HCT116 (cell line): ENCODE measurements at regions not wholly inside any gene's neighbourhood (a gene's known extent, or its start where the extent isn't known, plus 50 kb on each side); places are given as distances from the start of the nearest gene placed in this dataset.

Source experiments
- ATAC-seq: fragments of 200-7000 bp; cut with Tn5 transposase; 2 replicates; pipeline ENCODE4 v1.9.1; 2020; ENCODE audit warnings: mild to moderate bottlenecking, moderate library complexity
- BruUV-seq: library from RNA; stranded (reverse); fragments of 400-500 nt; replicated peaks from 2 replicates; lab custom pipeline; 2021; lab: Mats Ljungman, UMichigan
- CTCF ChIA-PET: fragments of 300-600 bp; sonication (Branson Sonifier 250); formaldehyde crosslinking; loops from one replicate; lab custom pipeline; 2021; ENCODE audit warnings: antibody characterized with exemption; lab: Charles Lee
- POLR2A ChIA-PET: fragments of 300-600, 350-600 bp; sonication (Branson Sonifier 250); formaldehyde crosslinking; loops from one replicate; lab custom pipeline; 2021; ENCODE audit warnings: antibody characterized with exemption; lab: Charles Lee
- RAD21 ChIA-PET, 2 experiments: fragments of 300-600 bp; sonication (Branson Sonifier 250); formaldehyde crosslinking; loops; one replicate each; lab custom pipeline; 2023; ENCODE audit warnings: low total read pairs in 2 of 2; ENCODE audit not compliant: uncharacterized antibody in 2 of 2, unreplicated experiment in 2 of 2, low non-redundant PET in 1 of 2; lab: Charles Lee
- DNase-seq: peaks from one replicate; pipeline ENCODE4 v3.0.0-alpha.2; 2010; ENCODE audit warnings: low read depth, low spot score
- H2AFZ ChIP-seq: fragments of 200-600 bp; shearing (Covaris generic), sonication (generic); 2 replicates; pipeline ENCODE4 v1.6.1; 2017; ENCODE audit warnings: low read depth, mixed run types, mixed read lengths, antibody characterized with exemption, low read length; ENCODE audit not compliant: poor library complexity, severe bottlenecking
- H3K27ac ChIP-seq: 2 replicates; pipeline ENCODE4 v1.5.1; 2012; ENCODE audit warnings: low read depth, low read length
- H3K27me3 ChIP-seq: fragments of 200-600 bp; sonication (generic); 2 replicates; pipeline ENCODE4 v1.6.1; 2016; ENCODE audit warnings: mixed run types, low read length, mixed read lengths; ENCODE audit not compliant: insufficient read depth
- H3K36me3 ChIP-seq, 2 experiments: fragments of 200-500 bp in 1 of 2; fragments of 200-600 bp in 1 of 2; sonication (Bioruptor generic) in 1 of 2; sonication (generic) in 1 of 2; 2 replicates each; pipeline versions ENCODE4 v1.5.1 to v1.6.1; 2014 to 2016; ENCODE audit warnings: low read length in 2 of 2, inconsistent platforms in 1 of 2, mixed read lengths in 1 of 2, mixed run types in 1 of 2; ENCODE audit not compliant: insufficient read depth in 2 of 2, control insufficient read depth in 1 of 2
- H3K4me1 ChIP-seq, 2 experiments: fragments of 200-600 bp in 1 of 2; sonication (generic) in 1 of 2; 2 replicates each; pipeline versions ENCODE4 v1.5.1 to v1.6.1; 2012 to 2017; ENCODE audit warnings: low read length in 2 of 2, inconsistent platforms in 1 of 2, mild to moderate bottlenecking in 1 of 2, mixed read lengths in 1 of 2, mixed run types in 1 of 2, moderate library complexity in 1 of 2; ENCODE audit not compliant: insufficient read depth in 2 of 2, control insufficient read depth in 1 of 2
- H3K4me2 ChIP-seq: fragments of 200-600 bp; sonication (generic); 2 replicates; pipeline ENCODE4 v1.6.1; 2017; ENCODE audit warnings: mixed run types, low read length, mixed read lengths
- H3K4me3 ChIP-seq, 2 experiments: fragments of 200-600 bp in 1 of 2; sonication (generic) in 1 of 2; replicated peaks in 1 of 2; 2 replicates each; pipeline ENCODE4 v1.5.1; 2011 to 2016; ENCODE audit warnings: low read length in 2 of 2, control low read depth in 1 of 2, low read depth in 1 of 2, mild to moderate bottlenecking in 1 of 2, mixed read lengths in 1 of 2, mixed run types in 1 of 2
- H3K79me2 ChIP-seq: fragments of 200-600 bp; sonication (generic); 2 replicates; pipeline ENCODE4 v1.6.1; 2017; ENCODE audit warnings: mild to moderate bottlenecking, mixed run types, low read length, moderate library complexity, mixed read lengths; ENCODE audit not compliant: insufficient read depth
- H3K9ac ChIP-seq: fragments of 200-600 bp; sonication (generic); 2 replicates; pipeline ENCODE4 v1.6.1; 2016; ENCODE audit warnings: low read length, mixed read lengths
- H3K9me2 ChIP-seq: fragments of 200-600 bp; sonication (generic), shearing (Covaris generic); 2 replicates; pipeline ENCODE4 v1.6.1; 2017; ENCODE audit warnings: mixed run types, mild to moderate bottlenecking, moderate library complexity; ENCODE audit not compliant: insufficient read depth
- H3K9me3 ChIP-seq, 2 experiments: fragments of 200-500 bp in 1 of 2; fragments of 200-600 bp in 1 of 2; sonication (Bioruptor generic) in 1 of 2; sonication (generic) in 1 of 2; 2 replicates each; pipeline ENCODE4 v1.6.1; 2014 to 2017; ENCODE audit warnings: low read length in 2 of 2, mixed read lengths in 2 of 2, inconsistent platforms in 1 of 2, low read depth in 1 of 2, mild to moderate bottlenecking in 1 of 2, mixed run types in 1 of 2, moderate library complexity in 1 of 2; ENCODE audit not compliant: control insufficient read depth in 1 of 2, insufficient read depth in 1 of 2
- H4K20me1 ChIP-seq: fragments of 200-600 bp; sonication (generic), shearing (Covaris generic); 2 replicates; pipeline ENCODE4 v1.6.1; 2017; ENCODE audit warnings: mixed run types, mild to moderate bottlenecking, moderate library complexity; ENCODE audit not compliant: insufficient read depth
- CBX3 ChIP-seq: IDR thresholded peaks from 2 replicates; pipeline ENCODE4 v1.6.1; 2012; ENCODE audit warnings: low read depth
- CEBPB ChIP-seq: IDR thresholded peaks from 2 replicates; pipeline ENCODE4 v1.6.1; 2012; ENCODE audit warnings: low read depth
- EZH2phosphoT487 ChIP-seq: fragments of 200-600 bp; IDR thresholded peaks from 2 replicates; pipeline ENCODE4 v1.6.1; 2018; ENCODE audit warnings: antibody characterized with exemption, borderline replicate concordance
- JUND ChIP-seq: IDR thresholded peaks from 2 replicates; pipeline ENCODE4 v1.6.1; 2012
- POLR2AphosphoS5 ChIP-seq: IDR thresholded peaks from 2 replicates; pipeline ENCODE4 v1.6.1; 2011; ENCODE audit warnings: mild to moderate bottlenecking, low read depth, low read length, moderate library complexity
- REST ChIP-seq: IDR thresholded peaks from 2 replicates; pipeline ENCODE4 v1.6.1; 2012; ENCODE audit warnings: low read depth
- SP1 ChIP-seq: IDR thresholded peaks from 2 replicates; pipeline ENCODE4 v1.6.1; 2012; ENCODE audit warnings: low read depth
- SRF ChIP-seq: IDR thresholded peaks from 2 replicates; pipeline ENCODE4 v1.6.1; 2012; ENCODE audit warnings: low read depth
- ZBTB33 ChIP-seq: IDR thresholded peaks from 2 replicates; pipeline ENCODE4 v1.6.1; 2011; ENCODE audit warnings: mild to moderate bottlenecking, low read length, moderate library complexity; ENCODE audit not compliant: insufficient replicate concordance; ENCODE audit errors: extremely low read depth
- ZFX ChIP-seq: fragments of 450-650 bp; IDR thresholded peaks from 2 replicates; pipeline ENCODE4 v1.6.1; 2017
- ZNF274 ChIP-seq: fragments of 200-500 bp; sonication (Bioruptor generic); IDR thresholded peaks from 2 replicates; pipeline ENCODE4 v1.6.1; 2014; ENCODE audit warnings: mild to moderate bottlenecking, low read depth, low read length, inconsistent platforms
- intact Hi-C: fragments of 100-400 bp; cut with micrococcal nuclease; formaldehyde crosslinking; loops from 2 replicates; pipeline ENCODE4 v1.10.0; 2022
- TF ChIP-seq, protein P1 (sequence below): IDR thresholded peaks from 2 replicates; pipeline ENCODE4 v1.6.1; 2012

DNA sequence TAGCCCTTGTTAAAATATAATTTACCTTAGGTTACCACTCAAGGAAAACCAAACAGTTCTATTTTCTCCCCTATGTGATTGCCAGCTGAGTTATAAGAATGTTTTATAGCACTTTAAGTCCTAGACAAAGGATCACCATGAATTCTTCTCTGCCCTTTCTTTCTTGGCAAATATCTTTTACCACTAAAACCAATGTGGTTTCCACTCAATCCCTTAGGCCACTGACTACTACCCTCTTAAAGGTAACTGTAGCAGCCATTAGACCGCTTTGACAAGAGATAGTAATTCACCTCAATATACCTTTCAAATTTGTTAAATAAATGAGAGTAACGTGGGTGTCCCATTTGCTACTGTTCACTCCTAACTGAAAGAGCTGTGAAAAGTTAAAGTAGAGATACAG lies 307.9 kb upstream of the PRMT6 start:
- CTCF ChIA-PET = no interaction called here
- intact Hi-C loops = no loop called here

DNA sequence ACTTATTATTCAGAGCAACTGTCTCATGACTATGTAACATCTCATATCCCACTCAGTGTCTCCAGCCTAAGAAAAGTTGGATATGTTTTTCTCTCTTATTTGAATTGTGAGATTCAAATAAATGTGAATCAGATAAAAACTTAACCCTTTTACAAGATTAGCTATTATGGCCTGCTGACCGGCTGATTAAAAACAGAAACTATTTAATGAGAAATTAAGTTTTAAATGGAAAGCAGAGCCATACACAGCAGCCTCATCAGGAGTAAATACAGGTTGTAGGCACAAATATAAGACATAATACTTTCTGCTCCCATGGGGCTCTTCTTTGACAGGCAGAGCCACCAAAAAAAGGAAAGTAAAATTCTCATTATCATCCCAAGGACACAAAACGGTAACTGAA lies 307.0 kb upstream of the PRMT6 start:
- no TSS peak for BruUV-seq
- no peaks in the 10 kb centered on the region for H4K20me1 ChIP-seq
- H2AFZ ChIP-seq = no peak overlapping the region
- DNase-seq (no peak), ATAC-seq (no peak)
- H3K27me3 ChIP-seq = no peaks in the 10 kb centered on the region
- H3K79me2 ChIP-seq = no peaks in the 10 kb centered on the region
- no peak for TF ChIP-seq ZNF274
- TF ChIP-seq EZH2phosphoT487 = no peak
- no peak for TF ChIP-seq ZFX
- TF ChIP-seq SP1 = no peak
- TF ChIP-seq CEBPB = no peak
- TF ChIP-seq SRF = no peak
- no peak for TF ChIP-seq ZBTB33
- no peak for TF ChIP-seq POLR2AphosphoS5
- TF ChIP-seq, protein P1, sequence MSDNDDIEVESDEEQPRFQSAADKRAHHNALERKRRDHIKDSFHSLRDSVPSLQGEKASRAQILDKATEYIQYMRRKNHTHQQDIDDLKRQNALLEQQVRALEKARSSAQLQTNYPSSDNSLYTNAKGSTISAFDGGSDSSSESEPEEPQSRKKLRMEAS = no peak
- no peak for TF ChIP-seq JUND
- TF ChIP-seq CBX3 = no peak
- no peak for TF ChIP-seq REST
- H3K27ac ChIP-seq = no peak overlapping the region
- H3K4me1 ChIP-seq = no peaks in the 10 kb centered on the region
- ChIA-PET POLR2A (no interaction called here), RAD21 (no interaction called here), CTCF (no interaction called here)
- no peak overlapping the region for H3K4me3 ChIP-seq
- H3K4me2 ChIP-seq = no peak overlapping the region
- no peak overlapping the region for H3K9ac ChIP-seq
- no peaks in the 10 kb centered on the region for H3K36me3 ChIP-seq
- intact Hi-C loops = no loop called here
- H3K9me2 ChIP-seq = no peaks in the 10 kb centered on the region
- H3K9me3 ChIP-seq = peaks cover 15 to 41% of the 10 kb centered on the region in 2 experiments; a peak in 2 of 4 replicates

More for the DNA sequence above, 307.9 kb upstream of the PRMT6 start:
- Histone ChIP-seq H3K4me3 (no peak overlapping the region), H3K9me2 (no peaks in the 10 kb centered on the region), H3K27me3 (no peaks in the 10 kb centered on the region), H3K9ac (no peak overlapping the region), H3K4me1 (no peaks in the 10 kb centered on the region), H3K36me3 (no peaks in the 10 kb centered on the region), H2AFZ (no peak overlapping the region), H4K20me1 (no peaks in the 10 kb centered on the region), H3K9me3 (peaks cover 15 to 32% of the 10 kb centered on the region in 2 experiments; a peak in 2 of 4 replicates), H3K79me2 (no peaks in the 10 kb centered on the region), H3K27ac (no peak overlapping the region), H3K4me2 (no peak overlapping the region)
- no peak for TF ChIP-seq ZFX
- POLR2A ChIA-PET = no interaction called here
- RAD21 ChIA-PET = no interaction called here
- DNase-seq (no peak), ATAC-seq (no peak)
- no TSS peak for BruUV-seq
